HCT116 (cell line): ENCODE measurements at regions not wholly inside any gene's neighbourhood (a gene's known extent, or its start where the extent isn't known, plus 50 kb on each side); places are given as distances from the start of the nearest gene placed in this dataset.

Experiments used
- ATAC-seq: fragments of 200-7000 bp; cut with Tn5 transposase; 2 replicates; pipeline ENCODE4 v1.9.1; 2020; ENCODE audit warnings: mild to moderate bottlenecking, moderate library complexity
- BruUV-seq: library from RNA; stranded (reverse); fragments of 400-500 nt; replicated peaks from 2 replicates; lab custom pipeline; 2021; lab: Mats Ljungman, UMichigan
- CTCF ChIA-PET: fragments of 300-600 bp; sonication (Branson Sonifier 250); formaldehyde crosslinking; loops from one replicate; lab custom pipeline; 2021; ENCODE audit warnings: antibody characterized with exemption; lab: Charles Lee
- POLR2A ChIA-PET: fragments of 300-600, 350-600 bp; sonication (Branson Sonifier 250); formaldehyde crosslinking; loops from one replicate; lab custom pipeline; 2021; ENCODE audit warnings: antibody characterized with exemption; lab: Charles Lee
- RAD21 ChIA-PET, 2 experiments: fragments of 300-600 bp; sonication (Branson Sonifier 250); formaldehyde crosslinking; loops; one replicate each; lab custom pipeline; 2023; ENCODE audit warnings: low total read pairs in 2 of 2; ENCODE audit not compliant: uncharacterized antibody in 2 of 2, unreplicated experiment in 2 of 2, low non-redundant PET in 1 of 2; lab: Charles Lee
- DNase-seq: peaks from one replicate; pipeline ENCODE4 v3.0.0-alpha.2; 2010; ENCODE audit warnings: low read depth, low spot score
- H2AFZ ChIP-seq: fragments of 200-600 bp; shearing (Covaris generic), sonication (generic); 2 replicates; pipeline ENCODE4 v1.6.1; 2017; ENCODE audit warnings: low read depth, mixed run types, mixed read lengths, antibody characterized with exemption, low read length; ENCODE audit not compliant: poor library complexity, severe bottlenecking
- H3K27ac ChIP-seq: 2 replicates; pipeline ENCODE4 v1.5.1; 2012; ENCODE audit warnings: low read depth, low read length
- H3K27me3 ChIP-seq: fragments of 200-600 bp; sonication (generic); 2 replicates; pipeline ENCODE4 v1.6.1; 2016; ENCODE audit warnings: mixed run types, low read length, mixed read lengths; ENCODE audit not compliant: insufficient read depth
- H3K36me3 ChIP-seq, 2 experiments: fragments of 200-500 bp in 1 of 2; fragments of 200-600 bp in 1 of 2; sonication (Bioruptor generic) in 1 of 2; sonication (generic) in 1 of 2; 2 replicates each; pipeline versions ENCODE4 v1.5.1 to v1.6.1; 2014 to 2016; ENCODE audit warnings: low read length in 2 of 2, inconsistent platforms in 1 of 2, mixed read lengths in 1 of 2, mixed run types in 1 of 2; ENCODE audit not compliant: insufficient read depth in 2 of 2, control insufficient read depth in 1 of 2
- H3K4me1 ChIP-seq, 2 experiments: fragments of 200-600 bp in 1 of 2; sonication (generic) in 1 of 2; 2 replicates each; pipeline versions ENCODE4 v1.5.1 to v1.6.1; 2012 to 2017; ENCODE audit warnings: low read length in 2 of 2, inconsistent platforms in 1 of 2, mild to moderate bottlenecking in 1 of 2, mixed read lengths in 1 of 2, mixed run types in 1 of 2, moderate library complexity in 1 of 2; ENCODE audit not compliant: insufficient read depth in 2 of 2, control insufficient read depth in 1 of 2
- H3K4me2 ChIP-seq: fragments of 200-600 bp; sonication (generic); 2 replicates; pipeline ENCODE4 v1.6.1; 2017; ENCODE audit warnings: mixed run types, low read length, mixed read lengths
- H3K4me3 ChIP-seq, 2 experiments: fragments of 200-600 bp in 1 of 2; sonication (generic) in 1 of 2; replicated peaks in 1 of 2; 2 replicates each; pipeline ENCODE4 v1.5.1; 2011 to 2016; ENCODE audit warnings: low read length in 2 of 2, control low read depth in 1 of 2, low read depth in 1 of 2, mild to moderate bottlenecking in 1 of 2, mixed read lengths in 1 of 2, mixed run types in 1 of 2
- H3K79me2 ChIP-seq: fragments of 200-600 bp; sonication (generic); 2 replicates; pipeline ENCODE4 v1.6.1; 2017; ENCODE audit warnings: mild to moderate bottlenecking, mixed run types, low read length, moderate library complexity, mixed read lengths; ENCODE audit not compliant: insufficient read depth
- H3K9ac ChIP-seq: fragments of 200-600 bp; sonication (generic); 2 replicates; pipeline ENCODE4 v1.6.1; 2016; ENCODE audit warnings: low read length, mixed read lengths
- H3K9me2 ChIP-seq: fragments of 200-600 bp; sonication (generic), shearing (Covaris generic); 2 replicates; pipeline ENCODE4 v1.6.1; 2017; ENCODE audit warnings: mixed run types, mild to moderate bottlenecking, moderate library complexity; ENCODE audit not compliant: insufficient read depth
- H3K9me3 ChIP-seq, 2 experiments: fragments of 200-500 bp in 1 of 2; fragments of 200-600 bp in 1 of 2; sonication (Bioruptor generic) in 1 of 2; sonication (generic) in 1 of 2; 2 replicates each; pipeline ENCODE4 v1.6.1; 2014 to 2017; ENCODE audit warnings: low read length in 2 of 2, mixed read lengths in 2 of 2, inconsistent platforms in 1 of 2, low read depth in 1 of 2, mild to moderate bottlenecking in 1 of 2, mixed run types in 1 of 2, moderate library complexity in 1 of 2; ENCODE audit not compliant: control insufficient read depth in 1 of 2, insufficient read depth in 1 of 2
- H4K20me1 ChIP-seq: fragments of 200-600 bp; sonication (generic), shearing (Covaris generic); 2 replicates; pipeline ENCODE4 v1.6.1; 2017; ENCODE audit warnings: mixed run types, mild to moderate bottlenecking, moderate library complexity; ENCODE audit not compliant: insufficient read depth
- CBX3 ChIP-seq: IDR thresholded peaks from 2 replicates; pipeline ENCODE4 v1.6.1; 2012; ENCODE audit warnings: low read depth
- CEBPB ChIP-seq: IDR thresholded peaks from 2 replicates; pipeline ENCODE4 v1.6.1; 2012; ENCODE audit warnings: low read depth
- ELF1 ChIP-seq: IDR thresholded peaks from 2 replicates; pipeline ENCODE4 v1.6.1; 2012; ENCODE audit warnings: low read depth, borderline replicate concordance
- FOSL1 ChIP-seq: IDR thresholded peaks from 2 replicates; pipeline ENCODE4 v1.6.1; 2012; ENCODE audit warnings: low read depth
- JUND ChIP-seq: IDR thresholded peaks from 2 replicates; pipeline ENCODE4 v1.6.1; 2012
- MAX ChIP-seq: IDR thresholded peaks from 2 replicates; pipeline ENCODE4 v1.6.1; 2012
- POLR2A ChIP-seq: IDR thresholded peaks from 2 replicates; pipeline ENCODE4 v1.7.0; 2011; ENCODE audit warnings: borderline replicate concordance; ENCODE audit not compliant: insufficient read depth, insufficient read length; ENCODE audit errors: extremely low read depth
- POLR2AphosphoS5 ChIP-seq: IDR thresholded peaks from 2 replicates; pipeline ENCODE4 v1.6.1; 2011; ENCODE audit warnings: mild to moderate bottlenecking, low read depth, low read length, moderate library complexity
- REST ChIP-seq: IDR thresholded peaks from 2 replicates; pipeline ENCODE4 v1.6.1; 2012; ENCODE audit warnings: low read depth
- SIN3A ChIP-seq: IDR thresholded peaks from 2 replicates; pipeline ENCODE4 v1.6.1; 2012; ENCODE audit warnings: low read depth
- SP1 ChIP-seq: IDR thresholded peaks from 2 replicates; pipeline ENCODE4 v1.6.1; 2012; ENCODE audit warnings: low read depth
- SRF ChIP-seq: IDR thresholded peaks from 2 replicates; pipeline ENCODE4 v1.6.1; 2012; ENCODE audit warnings: low read depth
- YY1 ChIP-seq: IDR thresholded peaks from 2 replicates; pipeline ENCODE4 v1.6.1; 2011; ENCODE audit warnings: low read length, low read depth, moderate library complexity, mild to moderate bottlenecking; ENCODE audit not compliant: insufficient replicate concordance; ENCODE audit errors: extremely low read depth
- ZFX ChIP-seq: fragments of 450-650 bp; IDR thresholded peaks from 2 replicates; pipeline ENCODE4 v1.6.1; 2017
- ZNF274 ChIP-seq: fragments of 200-500 bp; sonication (Bioruptor generic); IDR thresholded peaks from 2 replicates; pipeline ENCODE4 v1.6.1; 2014; ENCODE audit warnings: mild to moderate bottlenecking, low read depth, low read length, inconsistent platforms
- intact Hi-C: fragments of 100-400 bp; cut with micrococcal nuclease; formaldehyde crosslinking; loops from 2 replicates; pipeline ENCODE4 v1.10.0; 2022

GRCh38 chr1:47561523-47562007, 123.7 kb downstream of the FOXD2 start:
- H3K9ac ChIP-seq = no peak overlapping the region
- CTCF ChIA-PET = interaction anchor here (1.6 kb wide), 2 partner anchors 8 to 125 kb away, joined by 3 to 5 read pairs; no protein-coding TSS in a partner anchor
- no peaks in the 10 kb centered on the region; the same call in 1 of the 2 replicates for H3K27me3 ChIP-seq
- no peak overlapping the region for H3K27ac ChIP-seq
- no peaks in the 10 kb centered on the region for H3K79me2 ChIP-seq
- H3K36me3 ChIP-seq = no peaks in the 10 kb centered on the region
- BruUV-seq = no TSS peak
- intact Hi-C loops = no loop called here
- no peak overlapping the region for H2AFZ ChIP-seq
- H3K9me2 ChIP-seq = no peaks in the 10 kb centered on the region
- RAD21 ChIA-PET = no interaction called here
- peak overlapping the region; percentile 56 for H3K4me2 ChIP-seq
- DNase-seq = no peak
- TF ChIP-seq ZNF274 (no peak), CBX3 (no peak), SIN3A (no peak), POLR2AphosphoS5 (no peak), YY1 (no peak), ELF1 (no peak), JUND (0 out of 2 replicates have a peak, but pooled peaks have one; percentile 26), CEBPB (peak; percentile 61)
- TF ChIP-seq, all 23 proteins: peak for 2
- H3K4me1 ChIP-seq = peaks cover 8 to 35% of the 10 kb centered on the region in 2 experiments; a peak in 3 of 4 replicates
- H3K9me3 ChIP-seq = no peaks in the 10 kb centered on the region
- no peaks in the 10 kb centered on the region for H4K20me1 ChIP-seq
- no peak overlapping the region; a peak in 1 of 4 replicates for H3K4me3 ChIP-seq
- POLR2A ChIA-PET = interaction anchor here (1.9 kb wide), 1 partner anchor 8 kb away, joined by 4 read pairs; no protein-coding TSS in a partner anchor
- peak; percentile 72 for ATAC-seq

- intact Hi-C loops = no loop called here
- CTCF ChIA-PET = no interaction called here
- no peaks in the 10 kb centered on the region for H3K36me3 ChIP-seq
- peak overlapping the region; percentile 56 for H3K4me2 ChIP-seq
- H3K4me1 ChIP-seq = peaks cover 8 to 35% of the 10 kb centered on the region in 2 experiments; a peak in 3 of 4 replicates
- H3K79me2 ChIP-seq = no peaks in the 10 kb centered on the region
- H3K27ac ChIP-seq = no peak overlapping the region
- BruUV-seq = no TSS peak
- no peak for ATAC-seq
- RAD21 ChIA-PET = no interaction called here
- no peak overlapping the region for H3K9ac ChIP-seq
- no peak for DNase-seq
- H4K20me1 ChIP-seq = no peaks in the 10 kb centered on the region
- no peaks in the 10 kb centered on the region for H3K9me2 ChIP-seq
- no peaks in the 10 kb centered on the region for H3K9me3 ChIP-seq
- no peaks in the 10 kb centered on the region; the same call in 1 of the 2 replicates for H3K27me3 ChIP-seq
- POLR2A ChIA-PET = no interaction called here
- H2AFZ ChIP-seq = no peak overlapping the region
- no peak overlapping the region for H3K4me3 ChIP-seq
- TF ChIP-seq MAX (no peak), REST (no peak), ZNF274 (no peak), SRF (no peak), SIN3A (no peak), JUND (no peak), CEBPB (no peak), CBX3 (no peak), FOSL1 (no peak), SP1 (no peak), POLR2A (no peak), YY1 (no peak), ZFX (no peak)
Observed at GRCh38 chr1:47562147-47562546, 124.3 kb downstream of the FOXD2 start.
